Adrenal gland (tissue), 9 donors: ENCODE measurements at regions not wholly inside any gene's neighbourhood (a gene's known extent, or its start where the extent isn't known, plus 50 kb on each side); places are given as distances from the start of the nearest gene placed in this dataset.

ENCODE experiments used
- DNase-seq, 7 donors: peaks; one replicate each; pipeline ENCODE4 v3.0.0-alpha.2; 2019 to 2020
- H3K27ac ChIP-seq, 5 donors: fragments of 200-600 bp; sonication (generic) in 4 of 5; 1 replicate in 3 of 5; 2 replicates in 2 of 5; pipeline versions ENCODE4 v1.5.1 to v1.8.0; 2016 to 2020; ENCODE audit warnings: mild to moderate bottlenecking in 1 of 5
- H3K27me3 ChIP-seq: fragments of 200-600 bp; 2 replicates; pipeline ENCODE4 v1.8.0; 2021
- H3K36me3 ChIP-seq, 2 donors: fragments of 200-600 bp; replicated peaks in 1 of 2; 1 replicate in 1 of 2; 2 replicates in 1 of 2; pipeline versions ENCODE4 v1.5.1 to v1.8.0; 2018 to 2022
- H3K4me1 ChIP-seq, 2 donors: fragments of 200-600 bp; replicated peaks in 1 of 2; 1 replicate in 1 of 2; 2 replicates in 1 of 2; pipeline versions ENCODE4 v1.5.1 to v1.8.0; 2018 to 2021
- H3K4me3 ChIP-seq, 4 donors: fragments of 200-600 bp; sonication (generic) in 3 of 4; one replicate each; pipeline ENCODE4 v1.5.1; 2016 to 2018
- H3K9me3 ChIP-seq, 3 donors: fragments of 200-600 bp; sonication (generic) in 1 of 3; replicated peaks in 1 of 3; 1 replicate in 2 of 3; 2 replicates in 1 of 3; pipeline versions ENCODE4 v1.5.1 to v1.8.0; 2016 to 2021
- POLR2A ChIP-seq, 2 donors: fragments of 450-650 bp; IDR thresholded peaks; one replicate each; pipeline ENCODE4 v1.6.1; 2017; ENCODE audit warnings: antibody characterized with exemption in 2 of 2, mild to moderate bottlenecking in 2 of 2, moderate library complexity in 1 of 2
- whole genome bisulfite sequencing, 4 donors: extraction: QIAGEN DNeasy Blood & Tissue Kit in 2 of 4; methylation state at CpG; one replicate each; pipeline versions ENCODE4 v1.1.5 to v1.1.7; 2013 to 2017; 5-methylcytosine and 5-hydroxymethylcytosine counted together
- intact Hi-C, 2 donors: fragments of 100-400 bp; cut with DNase I; formaldehyde crosslinking; loops; one replicate each; pipeline versions ENCODE4 v1.14.1 to v1.15.0; 2022 to 2023
- small RNA-seq, 2 donors: library from RNA; depleted of rRNA; stranded (forward); fragments of <200 nt; gene quantifications; one replicate each; pipeline ENCODE3, GENCODE V24; 2016
- TF ChIP-seq, protein P1 (sequence below), 6 experiments: fragments of 450-650 bp in 4 of 6; fragments of 200-600 bp in 2 of 6; sonication (generic) in 1 of 6; IDR thresholded peaks; 1 replicate in 5 of 6; 2 replicates in 1 of 6; pipeline versions ENCODE4 v1.5.1 to v1.8.0; 2016 to 2021; ENCODE audit warnings: antibody characterized with exemption in 6 of 6, mild to moderate bottlenecking in 2 of 6, moderate library complexity in 1 of 6
- donor health status: healthy with polysubstance abuse.
- donor health status: Bipolar disorder and iron deficiency.
- donor health status: DM: yes; HTN: yes; CAD: no.
- donor health status: DM: no; HTN: no; CAD: no.
- donor health status: DM: no; HTN: no; CAD: no.

DNA sequence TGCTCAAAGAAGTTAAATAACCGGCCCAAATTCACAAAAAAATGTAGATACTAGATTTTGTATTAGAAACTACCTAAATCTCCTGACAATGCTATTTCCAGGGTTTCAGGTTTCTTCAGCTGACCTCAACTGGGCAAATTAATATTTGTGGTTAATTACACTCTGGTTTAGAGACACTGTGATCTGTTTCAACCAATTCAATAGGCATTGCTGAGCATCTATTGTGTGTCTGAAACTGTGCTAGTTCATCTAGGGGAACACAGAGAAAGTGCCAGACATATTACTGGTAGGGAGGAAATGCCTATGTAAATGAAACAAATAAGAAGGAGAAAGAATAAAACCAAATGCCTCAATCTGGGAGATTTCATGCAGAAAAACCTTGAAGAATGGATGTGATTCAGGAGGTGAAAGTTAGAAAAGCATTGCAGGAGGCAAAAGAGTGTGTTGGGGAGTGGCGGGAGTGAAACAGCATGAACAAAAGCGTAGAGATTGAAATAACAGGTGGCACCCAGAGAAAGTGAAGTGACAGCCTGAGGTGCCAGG is 51.3 kb upstream of the IVNS1ABP start:
- TF ChIP-seq POLR2A (IDR thresholded peaks at IDR 0.05) = no peak
- TF ChIP-seq, protein P1, sequence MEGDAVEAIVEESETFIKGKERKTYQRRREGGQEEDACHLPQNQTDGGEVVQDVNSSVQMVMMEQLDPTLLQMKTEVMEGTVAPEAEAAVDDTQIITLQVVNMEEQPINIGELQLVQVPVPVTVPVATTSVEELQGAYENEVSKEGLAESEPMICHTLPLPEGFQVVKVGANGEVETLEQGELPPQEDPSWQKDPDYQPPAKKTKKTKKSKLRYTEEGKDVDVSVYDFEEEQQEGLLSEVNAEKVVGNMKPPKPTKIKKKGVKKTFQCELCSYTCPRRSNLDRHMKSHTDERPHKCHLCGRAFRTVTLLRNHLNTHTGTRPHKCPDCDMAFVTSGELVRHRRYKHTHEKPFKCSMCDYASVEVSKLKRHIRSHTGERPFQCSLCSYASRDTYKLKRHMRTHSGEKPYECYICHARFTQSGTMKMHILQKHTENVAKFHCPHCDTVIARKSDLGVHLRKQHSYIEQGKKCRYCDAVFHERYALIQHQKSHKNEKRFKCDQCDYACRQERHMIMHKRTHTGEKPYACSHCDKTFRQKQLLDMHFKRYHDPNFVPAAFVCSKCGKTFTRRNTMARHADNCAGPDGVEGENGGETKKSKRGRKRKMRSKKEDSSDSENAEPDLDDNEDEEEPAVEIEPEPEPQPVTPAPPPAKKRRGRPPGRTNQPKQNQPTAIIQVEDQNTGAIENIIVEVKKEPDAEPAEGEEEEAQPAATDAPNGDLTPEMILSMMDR (IDR thresholded peaks at IDR 0.05) = no peak
- intact Hi-C loops = no loop called here
- no peak overlapping the region for H3K27ac ChIP-seq
- H3K4me3 ChIP-seq = no peak overlapping the region
- H3K9me3 ChIP-seq = no peaks in the 10 kb centered on the region
- H3K36me3 ChIP-seq = no peaks in the 10 kb centered on the region
- DNase-seq = no peak
- H3K4me1 ChIP-seq = no peaks in the 10 kb centered on the region
- no peaks in the 10 kb centered on the region for H3K27me3 ChIP-seq
- WGBS, 4 donors = 79 to 93% (median 86%) methylated on average over 3 of the region's 3 CpGs

- intact Hi-C loops = no loop called here
- no peaks in the 10 kb centered on the region for H3K4me1 ChIP-seq
- H3K27ac ChIP-seq = no peak overlapping the region
- H3K4me3 ChIP-seq = no peak overlapping the region
- TF ChIP-seq, protein P1 (IDR thresholded peaks at IDR 0.05) = no peak
- TF ChIP-seq POLR2A (IDR thresholded peaks at IDR 0.05) = no peak
- no peaks in the 10 kb centered on the region for H3K9me3 ChIP-seq
- DNase-seq = peak in 1 of 7 donors; percentile 17
- no peaks in the 10 kb centered on the region for H3K27me3 ChIP-seq
- H3K36me3 ChIP-seq = no peaks in the 10 kb centered on the region
- WGBS, 4 donors = 70 to 80% (median 72%) methylated on average over 6 of the region's 6 CpGs
Observed at GRCh38 chr1:185367218-185367617, 50.2 kb upstream of the IVNS1ABP start.

Small RNAs in the stretch of these regions (small RNA-seq; reads per million reads assigned to genes)
- 0 reads per million in 2 donors for gene MCRIP2P2
- 0 reads per million in 2 donors for gene RF00019
- 0 reads per million in 2 donors for gene RNU7-183P
